Left kidney (tissue), 1 donor: ENCODE measurements at regions not wholly inside any gene's neighbourhood (a gene's known extent, or its start where the extent isn't known, plus 50 kb on each side); places are given as distances from the start of the nearest gene placed in this dataset.
"Not testable (repeated sequence)": the region's sequence is repeated elsewhere in the genome, so short reads cannot be mapped to it uniquely, and the experiment has no call there.

Source experiments
- DNase-seq: peaks from one replicate; pipeline ENCODE4 v3.0.0-alpha.2; 2013

GRCh38 chr18:73681912-73682311 lies 465.7 kb downstream of the FBXO15 start:
- no peak for DNase-seq

GRCh38 chr18:73681398-73681797 lies 466.2 kb downstream of the FBXO15 start:
- DNase-seq = no peak

- DNase-seq = peak; percentile 26
Observed at GRCh38 chr18:73679941-73680712, 467.5 kb downstream of the FBXO15 start.

GRCh38 chr18:73677450-73677849 lies 470.2 kb downstream of the FBXO15 start:
- DNase-seq = no peak

GRCh38 chr18:73674125-73674865 lies 473.3 kb downstream of the FBXO15 start:
- DNase-seq = no peak

- not testable (repeated sequence) for DNase-seq
Observed at GRCh38 chr18:73671480-73671879, 476.2 kb downstream of the FBXO15 start.

GRCh38 chr18:73670524-73670923 lies 477.1 kb downstream of the FBXO15 start:
- DNase-seq = no peak

- DNase-seq = no peak
Observed at GRCh38 chr18:73670039-73670438, 477.6 kb downstream of the FBXO15 start.

- no peak for DNase-seq
Observed at GRCh38 chr18:73669297-73669696, 478.3 kb downstream of the FBXO15 start.

GRCh38 chr18:73668051-73668450 lies 479.6 kb downstream of the FBXO15 start:
- DNase-seq = no peak

- DNase-seq = no peak
Observed at GRCh38 chr18:73666772-73667171, 480.9 kb downstream of the FBXO15 start.

- no peak for DNase-seq
Observed at GRCh38 chr18:73664896-73665295, 482.7 kb downstream of the FBXO15 start.

- no peak for DNase-seq
Observed at GRCh38 chr18:73663581-73663980, 484.1 kb downstream of the FBXO15 start.

- DNase-seq = no peak
Observed at GRCh38 chr18:73662421-73662820, 485.2 kb downstream of the FBXO15 start.

GRCh38 chr18:73660931-73661856 lies 486.4 kb downstream of the FBXO15 start:
- DNase-seq = no peak

- DNase-seq = no peak
Observed at GRCh38 chr18:73656691-73657090, 490.9 kb downstream of the FBXO15 start.

GRCh38 chr18:73653827-73654226 lies 493.8 kb downstream of the FBXO15 start:
- no peak for DNase-seq

- no peak for DNase-seq
Observed at GRCh38 chr18:73653251-73653650, 494.4 kb downstream of the FBXO15 start.

GRCh38 chr18:73647391-73647790 lies 500.2 kb downstream of the FBXO15 start:
- DNase-seq = no peak

- no peak for DNase-seq
Observed at GRCh38 chr18:73646772-73647171, 500.9 kb downstream of the FBXO15 start.

GRCh38 chr18:73646196-73646595 lies 501.4 kb downstream of the FBXO15 start:
- DNase-seq = no peak

- DNase-seq = no peak
Observed at GRCh38 chr18:73645160-73645715, 502.4 kb downstream of the FBXO15 start.
